ENCODE measurements at regions not wholly inside any gene's neighbourhood (a gene's known extent, or its start where the extent isn't known, plus 50 kb on each side); places are given as distances from the start of the nearest gene placed in this dataset.

- no peak for TF ChIP-seq RAD21 (IDR thresholded peaks at IDR 0.05; ENCODE audit: low read depth)
- TF ChIP-seq POLR2A (IDR thresholded peaks at IDR 0.05; ENCODE audit: borderline replicate concordance, extremely low read depth, insufficient read depth, insufficient read length): no peak
- TF ChIP-seq CEBPB (IDR thresholded peaks at IDR 0.05; ENCODE audit: low read depth): no peak
- no peak for TF ChIP-seq ZNF274 (IDR thresholded peaks at IDR 0.05; ENCODE audit: low read depth, low read length)
- TF ChIP-seq JUND (IDR thresholded peaks at IDR 0.05): no peak
- TF ChIP-seq SRF (IDR thresholded peaks at IDR 0.05; ENCODE audit: low read depth): no peak
- TF ChIP-seq FOSL1 (IDR thresholded peaks at IDR 0.05; ENCODE audit: low read depth): no peak
- TF ChIP-seq ELF1 (IDR thresholded peaks at IDR 0.05; ENCODE audit: borderline replicate concordance, low read depth): no peak
- TF ChIP-seq, protein P1, sequence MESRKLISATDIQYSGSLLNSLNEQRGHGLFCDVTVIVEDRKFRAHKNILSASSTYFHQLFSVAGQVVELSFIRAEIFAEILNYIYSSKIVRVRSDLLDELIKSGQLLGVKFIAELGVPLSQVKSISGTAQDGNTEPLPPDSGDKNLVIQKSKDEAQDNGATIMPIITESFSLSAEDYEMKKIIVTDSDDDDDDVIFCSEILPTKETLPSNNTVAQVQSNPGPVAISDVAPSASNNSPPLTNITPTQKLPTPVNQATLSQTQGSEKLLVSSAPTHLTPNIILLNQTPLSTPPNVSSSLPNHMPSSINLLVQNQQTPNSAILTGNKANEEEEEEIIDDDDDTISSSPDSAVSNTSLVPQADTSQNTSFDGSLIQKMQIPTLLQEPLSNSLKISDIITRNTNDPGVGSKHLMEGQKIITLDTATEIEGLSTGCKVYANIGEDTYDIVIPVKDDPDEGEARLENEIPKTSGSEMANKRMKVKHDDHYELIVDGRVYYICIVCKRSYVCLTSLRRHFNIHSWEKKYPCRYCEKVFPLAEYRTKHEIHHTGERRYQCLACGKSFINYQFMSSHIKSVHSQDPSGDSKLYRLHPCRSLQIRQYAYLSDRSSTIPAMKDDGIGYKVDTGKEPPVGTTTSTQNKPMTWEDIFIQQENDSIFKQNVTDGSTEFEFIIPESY (IDR thresholded peaks at IDR 0.05; ENCODE audit: extremely low read depth, insufficient replicate concordance, low read length): no peak
- TF ChIP-seq EZH2phosphoT487 (IDR thresholded peaks at IDR 0.05; ENCODE audit: borderline replicate concordance): no peak
- TF ChIP-seq EZH2 (IDR thresholded peaks at IDR 0.05): no peak
- ATAC-seq (no peak), DNase-seq (ENCODE audit: low read depth, low spot score) (no peak)
- no peak overlapping the region for H3K9ac ChIP-seq (ENCODE audit: low read length)
- H3K27me3 ChIP-seq (ENCODE audit: insufficient read depth, low read length): peaks cover 9% of the 10 kb centered on the region; the same call in 1 of the 2 replicates
- no peaks in the 10 kb centered on the region for H3K79me2 ChIP-seq (ENCODE audit: insufficient read depth, low read length)
- no peaks in the 10 kb centered on the region for H3K36me3 ChIP-seq (ENCODE audit: control insufficient read depth in 1 of 2, insufficient read depth in 2 of 2, low read length in 2 of 2)
- ChIA-PET POLR2A (no interaction called here), RAD21 (ENCODE audit: low non-redundant PET in 1 of 2, low total read pairs in 2 of 2, uncharacterized antibody in 2 of 2, unreplicated experiment in 2 of 2) (no interaction called here), CTCF (no interaction called here)
- H3K4me1 ChIP-seq (ENCODE audit: control insufficient read depth in 1 of 2, insufficient read depth in 2 of 2, low read length in 2 of 2): no peaks in the 10 kb centered on the region
- H3K4me3 ChIP-seq (replicated peaks in 1 of 2; ENCODE audit: low read depth in 1 of 2, low read length in 2 of 2): no peak overlapping the region
- H4K20me1 ChIP-seq (ENCODE audit: insufficient read depth): no peaks in the 10 kb centered on the region
- no peaks in the 10 kb centered on the region for H3K9me2 ChIP-seq (ENCODE audit: insufficient read depth)
- intact Hi-C loops (cut with micrococcal nuclease): no loop called here
- no peaks in the 10 kb centered on the region for H3K9me3 ChIP-seq (ENCODE audit: control insufficient read depth in 1 of 2, insufficient read depth in 1 of 2, low read depth in 1 of 2, low read length in 2 of 2)
- H3K4me2 ChIP-seq (ENCODE audit: low read length): no peak overlapping the region
- BruUV-seq (replicated peaks): no TSS peak
- H2AFZ ChIP-seq (ENCODE audit: low read depth, low read length, poor library complexity, severe bottlenecking): no peak overlapping the region
- H3K27ac ChIP-seq (ENCODE audit: low read depth, low read length): no peak overlapping the region
Measured at GRCh38 chr13:26128676-26129075, 76.9 kb upstream of the SHISA2 start.
